Vagina (tissue), 2 donors: ENCODE measurements at regions not wholly inside any gene's neighbourhood (a gene's known extent, or its start where the extent isn't known, plus 50 kb on each side); places are given as distances from the start of the nearest gene placed in this dataset.

Experiments
- DNase-seq, 2 donors: peaks; one replicate each; pipeline ENCODE4 v3.0.0-alpha.2; 2017; ENCODE audit errors: extremely low spot score in 2 of 2
- H3K27ac ChIP-seq: fragments of 200-600 bp; sonication (generic); one replicate; pipeline ENCODE4 v1.5.1; 2019
- H3K27me3 ChIP-seq: fragments of 200-600 bp; sonication (generic); one replicate; pipeline ENCODE4 v1.5.1; 2019
- H3K36me3 ChIP-seq, 2 donors: fragments of 200-600 bp; sonication (generic); one replicate each; pipeline ENCODE4 v1.5.1; 2017 to 2019
- H3K4me1 ChIP-seq: fragments of 200-600 bp; sonication (generic); one replicate; pipeline ENCODE4 v1.5.1; 2019
- H3K4me3 ChIP-seq, 2 donors: fragments of 200-600 bp; sonication (generic); 1 replicate in 1 of 2; 2 replicates in 1 of 2; pipeline ENCODE4 v1.5.1; 2016 to 2019
- H3K9me3 ChIP-seq: fragments of 200-600 bp; sonication (generic); one replicate; pipeline ENCODE4 v1.5.1; 2019
- POLR2A ChIP-seq, 2 donors: fragments of 450-650 bp; IDR thresholded peaks; one replicate each; pipeline ENCODE4 v1.6.1; 2017; ENCODE audit warnings: antibody characterized with exemption in 2 of 2, mild to moderate bottlenecking in 2 of 2, moderate library complexity in 2 of 2
- POLR2AphosphoS5 ChIP-seq, 2 donors: sonication (generic); formaldehyde crosslinking; IDR thresholded peaks; one replicate each; pipeline ENCODE4 v1.9.0; 2017; ENCODE audit warnings: antibody characterized with exemption in 2 of 2, mild to moderate bottlenecking in 2 of 2, low read depth in 1 of 2; ENCODE audit not compliant: insufficient read depth in 1 of 2
- intact Hi-C: fragments of 100-400 bp; cut with DNase I; formaldehyde crosslinking; loops from one replicate; pipeline ENCODE4 v1.15.1; 2023
- TF ChIP-seq, protein P1 (sequence below), 3 experiments: fragments of 450-650 bp in 2 of 3; fragments of 200-600 bp in 1 of 3; sonication (generic) in 1 of 3; IDR thresholded peaks; one replicate each; pipeline ENCODE4 v1.5.1; 2017 to 2019; ENCODE audit warnings: antibody characterized with exemption in 3 of 3, mild to moderate bottlenecking in 2 of 3, moderate library complexity in 2 of 3

DNA sequence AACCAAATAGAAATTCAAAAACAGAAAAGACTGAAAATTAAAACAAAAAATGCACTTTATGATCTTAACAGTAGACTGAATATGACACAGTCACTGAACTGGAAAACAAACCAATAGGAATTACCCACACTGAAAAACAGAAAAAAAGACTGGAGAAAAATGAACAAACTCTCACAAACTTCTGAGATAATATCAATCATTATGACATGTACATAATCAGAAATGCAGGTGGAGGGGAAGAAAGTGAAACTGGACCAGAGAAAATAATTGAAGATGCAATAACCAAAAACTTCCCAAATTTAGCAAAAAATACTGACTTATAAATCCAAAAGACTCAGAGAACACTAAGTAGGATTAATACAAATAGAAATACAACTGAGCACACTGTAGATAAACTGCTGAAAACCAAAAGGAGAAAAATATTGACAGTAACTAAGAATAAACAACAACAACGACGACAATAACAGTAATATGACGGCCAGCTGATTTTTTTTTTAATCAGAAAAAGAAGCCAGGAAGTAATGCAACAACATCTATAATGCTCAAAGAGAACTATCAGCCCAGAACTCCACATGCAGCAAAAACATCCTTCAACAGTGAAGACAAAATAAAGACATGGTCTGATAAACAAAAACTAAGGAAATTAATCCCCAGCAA lies 108.1 kb downstream of the ZFAND4 start:
- Histone ChIP-seq H3K4me3 (no peak overlapping the region), H3K36me3 (no peaks in the 10 kb centered on the region), H3K27ac (no peak overlapping the region), H3K4me1 (no peaks in the 10 kb centered on the region), H3K9me3 (no peaks in the 10 kb centered on the region), H3K27me3 (no peaks in the 10 kb centered on the region)
- DNase-seq = no peak
- TF ChIP-seq POLR2A (IDR thresholded peaks at IDR 0.05) (no peak), POLR2AphosphoS5 (IDR thresholded peaks at IDR 0.05; ENCODE audit: insufficient read depth in 1 of 2, low read depth in 1 of 2) (no peak)
- TF ChIP-seq, protein P1, sequence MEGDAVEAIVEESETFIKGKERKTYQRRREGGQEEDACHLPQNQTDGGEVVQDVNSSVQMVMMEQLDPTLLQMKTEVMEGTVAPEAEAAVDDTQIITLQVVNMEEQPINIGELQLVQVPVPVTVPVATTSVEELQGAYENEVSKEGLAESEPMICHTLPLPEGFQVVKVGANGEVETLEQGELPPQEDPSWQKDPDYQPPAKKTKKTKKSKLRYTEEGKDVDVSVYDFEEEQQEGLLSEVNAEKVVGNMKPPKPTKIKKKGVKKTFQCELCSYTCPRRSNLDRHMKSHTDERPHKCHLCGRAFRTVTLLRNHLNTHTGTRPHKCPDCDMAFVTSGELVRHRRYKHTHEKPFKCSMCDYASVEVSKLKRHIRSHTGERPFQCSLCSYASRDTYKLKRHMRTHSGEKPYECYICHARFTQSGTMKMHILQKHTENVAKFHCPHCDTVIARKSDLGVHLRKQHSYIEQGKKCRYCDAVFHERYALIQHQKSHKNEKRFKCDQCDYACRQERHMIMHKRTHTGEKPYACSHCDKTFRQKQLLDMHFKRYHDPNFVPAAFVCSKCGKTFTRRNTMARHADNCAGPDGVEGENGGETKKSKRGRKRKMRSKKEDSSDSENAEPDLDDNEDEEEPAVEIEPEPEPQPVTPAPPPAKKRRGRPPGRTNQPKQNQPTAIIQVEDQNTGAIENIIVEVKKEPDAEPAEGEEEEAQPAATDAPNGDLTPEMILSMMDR (IDR thresholded peaks at IDR 0.05) = no peak
- intact Hi-C loops = no loop called here

DNA sequence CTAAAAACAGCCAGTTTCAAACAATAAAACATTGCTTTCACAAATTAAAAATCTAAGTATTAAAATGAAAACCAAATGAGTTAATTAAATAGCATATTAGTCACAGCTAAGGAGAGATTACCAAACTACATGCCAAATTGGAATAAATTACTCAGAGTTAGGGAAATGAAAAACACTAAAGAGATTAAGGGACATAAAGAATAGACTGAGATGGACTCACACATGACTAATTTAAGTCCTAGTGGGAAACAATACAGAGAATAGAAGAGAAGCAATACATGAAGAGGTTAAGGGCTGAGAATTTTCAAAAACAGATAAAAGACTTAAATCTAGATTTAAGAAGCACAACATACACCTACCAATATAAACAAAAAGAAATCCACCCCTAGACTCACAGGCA lies 110.6 kb downstream of the ZFAND4 start:
- no peak for DNase-seq
- H3K27ac ChIP-seq = no peak overlapping the region
- H3K9me3 ChIP-seq = no peaks in the 10 kb centered on the region
- TF ChIP-seq POLR2AphosphoS5 (IDR thresholded peaks at IDR 0.05; ENCODE audit: insufficient read depth in 1 of 2, low read depth in 1 of 2) (no peak), POLR2A (IDR thresholded peaks at IDR 0.05) (no peak)
- TF ChIP-seq, protein P1 (IDR thresholded peaks at IDR 0.05) = no peak
- no peak overlapping the region for H3K4me3 ChIP-seq
- H3K36me3 ChIP-seq = no peaks in the 10 kb centered on the region
- H3K4me1 ChIP-seq = no peaks in the 10 kb centered on the region
- H3K27me3 ChIP-seq = no peaks in the 10 kb centered on the region
- intact Hi-C loops = no loop called here

- H3K4me1 ChIP-seq = no peaks in the 10 kb centered on the region
- no peaks in the 10 kb centered on the region for H3K36me3 ChIP-seq
- H3K4me3 ChIP-seq = no peak overlapping the region
- no peak overlapping the region for H3K27ac ChIP-seq
- no peak for TF ChIP-seq POLR2A (IDR thresholded peaks at IDR 0.05)
- TF ChIP-seq, protein P1 (IDR thresholded peaks at IDR 0.05) = no peak
- no peak for TF ChIP-seq POLR2AphosphoS5 (IDR thresholded peaks at IDR 0.05; ENCODE audit: insufficient read depth in 1 of 2, low read depth in 1 of 2)
- H3K27me3 ChIP-seq = no peaks in the 10 kb centered on the region
- no peak for DNase-seq
- intact Hi-C loops = no loop called here
- no peaks in the 10 kb centered on the region for H3K9me3 ChIP-seq
These were observed 112.3 kb downstream of the ZFAND4 start for GRCh38 chr10:45560262-45560661.

DNA sequence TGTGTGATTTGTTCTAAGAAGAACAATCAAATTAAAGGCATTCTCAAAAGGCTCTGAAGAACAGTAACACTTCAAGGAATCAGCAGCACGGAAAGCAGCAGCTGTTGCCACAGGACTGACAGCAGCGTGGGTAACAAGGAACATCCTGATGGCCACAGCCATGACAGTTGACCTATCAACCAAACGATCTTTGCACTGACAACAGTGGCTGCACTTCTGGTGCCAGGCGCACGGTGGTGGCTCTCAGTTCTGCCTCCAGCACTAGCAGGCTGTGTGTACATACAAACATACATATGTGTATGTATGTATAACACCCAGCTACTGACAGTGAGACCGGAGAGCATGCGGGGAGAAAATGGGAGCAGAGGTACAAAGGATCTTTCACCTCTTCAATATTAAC lies 114.1 kb downstream of the ZFAND4 start:
- no peak overlapping the region for H3K27ac ChIP-seq
- H3K4me3 ChIP-seq = no peak overlapping the region
- intact Hi-C loops = no loop called here
- no peaks in the 10 kb centered on the region for H3K9me3 ChIP-seq
- TF ChIP-seq POLR2A (IDR thresholded peaks at IDR 0.05) = no peak
- TF ChIP-seq POLR2AphosphoS5 (IDR thresholded peaks at IDR 0.05; ENCODE audit: insufficient read depth in 1 of 2, low read depth in 1 of 2) = no peak
- TF ChIP-seq, protein P1 (IDR thresholded peaks at IDR 0.05) = no peak
- no peak for DNase-seq
- H3K27me3 ChIP-seq = no peaks in the 10 kb centered on the region
- H3K36me3 ChIP-seq = no peaks in the 10 kb centered on the region
- H3K4me1 ChIP-seq = no peaks in the 10 kb centered on the region

GRCh38 chr10:45557275-45557905 lies 115.2 kb downstream of the ZFAND4 start:
- no peaks in the 10 kb centered on the region for H3K27me3 ChIP-seq
- no peak for DNase-seq
- no peaks in the 10 kb centered on the region for H3K36me3 ChIP-seq
- H3K27ac ChIP-seq = no peak overlapping the region
- intact Hi-C loops = no loop called here
- no peak overlapping the region for H3K4me3 ChIP-seq
- H3K4me1 ChIP-seq = no peaks in the 10 kb centered on the region
- TF ChIP-seq, protein P1 (IDR thresholded peaks at IDR 0.05) = no peak
- TF ChIP-seq POLR2A (IDR thresholded peaks at IDR 0.05) (no peak), POLR2AphosphoS5 (IDR thresholded peaks at IDR 0.05; ENCODE audit: insufficient read depth in 1 of 2, low read depth in 1 of 2) (no peak)
- H3K9me3 ChIP-seq = no peaks in the 10 kb centered on the region
